ENCODE measurements at regions not wholly inside any gene's neighbourhood (a gene's known extent, or its start where the extent isn't known, plus 50 kb on each side); places are given as distances from the start of the nearest gene placed in this dataset.

- no peak for TF ChIP-seq YY1 (IDR thresholded peaks at IDR 0.05; ENCODE audit: insufficient read depth, insufficient read length)
- TF ChIP-seq SUZ12 (IDR thresholded peaks at IDR 0.05; ENCODE audit: extremely low read depth, insufficient read depth, insufficient read length) = no peak
Observed at GRCh38 chr7:54663186-54663585, 95.8 kb downstream of the SEC61G start.
